A673 (cell line): ENCODE measurements at regions not wholly inside any gene's neighbourhood (a gene's known extent, or its start where the extent isn't known, plus 50 kb on each side); places are given as distances from the start of the nearest gene placed in this dataset.

Experiments
- BruUV-seq: library from RNA; stranded (reverse); fragments of 400-500 nt; replicated peaks from 2 replicates; lab custom pipeline; 2021; lab: Mats Ljungman, UMichigan
- CTCF ChIA-PET: fragments of 300-600 bp; sonication (Branson Sonifier 250); formaldehyde crosslinking; loops from one replicate; lab custom pipeline; 2022; ENCODE audit warnings: antibody characterized with exemption; lab: Charles Lee
- POLR2A ChIA-PET: fragments of 300-600 bp; sonication (Branson Sonifier 250); formaldehyde crosslinking; loops from one replicate; lab custom pipeline; 2022; ENCODE audit warnings: antibody characterized with exemption; ENCODE audit not compliant: low non-redundant PET; lab: Charles Lee
- DNase-seq: peaks from one replicate; pipeline ENCODE4 v3.0.0-alpha.2; 2015; ENCODE audit warnings: low spot score
- H3K27ac ChIP-seq: fragments of 200-600 bp; sonication (generic); 2 replicates; pipeline ENCODE4 v1.5.1; 2016; ENCODE audit warnings: mixed run types, low read depth, mild to moderate bottlenecking, mixed read lengths, antibody characterized with exemption, low read length; ENCODE audit not compliant: poor library complexity, severe bottlenecking
- H3K27me3 ChIP-seq: fragments of 200-600 bp; sonication (generic); replicated peaks from 2 replicates; pipeline ENCODE4 v1.6.1; 2017; ENCODE audit warnings: mixed run types, low read depth, mild to moderate bottlenecking, mixed read lengths, antibody characterized with exemption, low read length; ENCODE audit not compliant: insufficient read depth, poor library complexity
- H3K36me3 ChIP-seq: fragments of 200-600 bp; sonication (generic); 2 replicates; pipeline ENCODE4 v1.6.1; 2016; ENCODE audit warnings: mixed run types, mild to moderate bottlenecking, mixed read lengths, antibody characterized with exemption, low read length; ENCODE audit not compliant: insufficient read depth, poor library complexity, severe bottlenecking
- H3K4me1 ChIP-seq: fragments of 200-600 bp; sonication (generic); 2 replicates; pipeline ENCODE4 v1.6.1; 2017; ENCODE audit warnings: mixed run types, mild to moderate bottlenecking, mixed read lengths, antibody characterized with exemption, low read length; ENCODE audit not compliant: insufficient read depth, poor library complexity, severe bottlenecking
- H3K4me3 ChIP-seq: fragments of 200-600 bp; sonication (generic); 2 replicates; pipeline ENCODE4 v1.5.1; 2016; ENCODE audit warnings: low read depth, mixed run types, mild to moderate bottlenecking, mixed read lengths, low read length; ENCODE audit not compliant: poor library complexity, severe bottlenecking
- H3K9me3 ChIP-seq: fragments of 200-600 bp; sonication (generic); 2 replicates; pipeline ENCODE4 v1.6.1; 2016; ENCODE audit warnings: mixed run types, low read depth, mild to moderate bottlenecking, mixed read lengths, antibody characterized with exemption, low read length; ENCODE audit not compliant: poor library complexity, severe bottlenecking
- CTCF ChIP-seq: fragments of 300-800, 200-600 bp; sonication (generic); conservative IDR thresholded peaks from 2 replicates; pipeline ENCODE4 v1.5.1; 2017; ENCODE audit warnings: low read depth, mild to moderate bottlenecking, antibody characterized with exemption, low read length, moderate library complexity, mixed read lengths
- EZH2 ChIP-seq: fragments of 200-600 bp; sonication (generic); IDR thresholded peaks from 2 replicates; pipeline ENCODE4 v1.6.1; 2017; ENCODE audit warnings: borderline replicate concordance, low read depth, mild to moderate bottlenecking, mixed read lengths, antibody characterized with exemption, low read length; ENCODE audit not compliant: poor library complexity, severe bottlenecking
- intact Hi-C: fragments of 100-400 bp; cut with micrococcal nuclease; formaldehyde crosslinking; loops from one replicate; pipeline ENCODE4 v1.10.0; 2022; ENCODE audit not compliant: unreplicated experiment

- Histone ChIP-seq H3K27me3 (no peaks in the 10 kb centered on the region), H3K27ac (no peak overlapping the region), H3K4me3 (no peak overlapping the region), H3K4me1 (no peaks in the 10 kb centered on the region), H3K9me3 (no peaks in the 10 kb centered on the region), H3K36me3 (no peaks in the 10 kb centered on the region)
- ChIA-PET POLR2A (no interaction called here), CTCF (no interaction called here)
- DNase-seq, result no peak
- no peak for TF ChIP-seq CTCF
- TF ChIP-seq EZH2, result no peak
- intact Hi-C loops, result no loop called here
- no TSS peak for BruUV-seq
These were observed 220.9 kb downstream of the FOXO1 start for GRCh38 chr13:40445557-40445990.

GRCh38 chr13:40446365-40446764 is 220.1 kb downstream of the FOXO1 start:
- Histone ChIP-seq H3K9me3 (no peaks in the 10 kb centered on the region), H3K27ac (no peak overlapping the region), H3K4me1 (no peaks in the 10 kb centered on the region), H3K36me3 (no peaks in the 10 kb centered on the region), H3K27me3 (no peaks in the 10 kb centered on the region), H3K4me3 (no peak overlapping the region)
- POLR2A ChIA-PET, result no interaction called here
- CTCF ChIA-PET, result no interaction called here
- intact Hi-C loops, result no loop called here
- no TSS peak for BruUV-seq
- DNase-seq, result no peak
- no peak for TF ChIP-seq CTCF
- no peak for TF ChIP-seq EZH2

- Histone ChIP-seq H3K4me3 (no peak overlapping the region), H3K4me1 (no peaks in the 10 kb centered on the region), H3K36me3 (no peaks in the 10 kb centered on the region), H3K9me3 (no peaks in the 10 kb centered on the region), H3K27me3 (no peaks in the 10 kb centered on the region), H3K27ac (no peak overlapping the region)
- TF ChIP-seq EZH2, result no peak
- TF ChIP-seq CTCF, result no peak
- BruUV-seq, result no TSS peak
- ChIA-PET CTCF (interaction anchor here (0.6 kb wide), 1 partner anchor 364 kb away, joined by 3 read pairs; no protein-coding TSS in a partner anchor), POLR2A (no interaction called here)
- DNase-seq, result no peak
- intact Hi-C loops, result no loop called here
These were observed 218.6 kb downstream of the FOXO1 start for GRCh38 chr13:40447857-40448256.
